IMR-90 (cell line): ENCODE measurements at regions not wholly inside any gene's neighbourhood (a gene's known extent, or its start where the extent isn't known, plus 50 kb on each side); places are given as distances from the start of the nearest gene placed in this dataset.

ENCODE experiments used
- ATAC-seq: fragments of 200-7000 bp; cut with Tn5 transposase; 2 replicates; pipeline ENCODE4 v1.9.1; 2020; ENCODE audit warnings: low read depth, mild to moderate bottlenecking, moderate library complexity
- BruUV-seq: library from RNA; stranded (reverse); fragments of 400-500 nt; replicated peaks from 2 replicates; lab custom pipeline; 2021; lab: Mats Ljungman, UMichigan
- CTCF ChIA-PET: fragments of 300-600 bp; formaldehyde crosslinking; extraction: SDS; loops from one replicate; lab custom pipeline; 2021; ENCODE audit warnings: antibody characterized with exemption; lab: Yijun Ruan, JAX
- POLR2A ChIA-PET: fragments of 300-600 bp; sonication (Branson Sonifier 250); formaldehyde crosslinking; loops from one replicate; lab custom pipeline; 2022; ENCODE audit warnings: antibody characterized with exemption; ENCODE audit not compliant: unreplicated experiment; lab: Charles Lee
- DNase-seq: peaks from one replicate; pipeline ENCODE4 v3.0.0; 2013
- H2AFZ ChIP-seq: replicated peaks from 2 replicates; pipeline ENCODE3; 2013; ENCODE audit warnings: low read length, mild to moderate bottlenecking; ENCODE audit not compliant: poor library complexity
- H2AK5ac ChIP-seq: 2 replicates; pipeline ENCODE4 v1.6.1; 2013; ENCODE audit warnings: low read depth, low read length, inconsistent platforms
- H2AK9ac ChIP-seq: replicated peaks from 2 replicates; pipeline ENCODE3; 2013; ENCODE audit warnings: mild to moderate bottlenecking, low read depth, low read length, moderate library complexity; ENCODE audit not compliant: poor library complexity
- H2BK120ac ChIP-seq: 2 replicates; pipeline ENCODE4 v1.6.1; 2013; ENCODE audit warnings: low read depth, low read length, inconsistent platforms
- H2BK15ac ChIP-seq: 3 replicates; pipeline ENCODE4 v1.6.1; 2013; ENCODE audit warnings: low read depth, low read length, inconsistent platforms
- H2BK20ac ChIP-seq: 2 replicates; pipeline ENCODE4 v1.6.1; 2013; ENCODE audit warnings: low read depth, mild to moderate bottlenecking, inconsistent platforms, low read length, moderate library complexity
- H2BK5ac ChIP-seq: 2 replicates; pipeline ENCODE4 v1.6.1; 2013; ENCODE audit warnings: mild to moderate bottlenecking, low read depth, low read length, inconsistent platforms; ENCODE audit not compliant: poor library complexity, severe bottlenecking
- H3K14ac ChIP-seq: replicated peaks from 2 replicates; pipeline ENCODE4 v1.6.1; 2013; ENCODE audit warnings: low read depth, low read length, inconsistent platforms
- H3K18ac ChIP-seq: 2 replicates; pipeline ENCODE4 v1.6.1; 2013; ENCODE audit warnings: low read depth, low read length, control low read depth
- H3K23ac ChIP-seq: 2 replicates; pipeline ENCODE4 v1.6.1; 2013; ENCODE audit warnings: low read depth, low read length, inconsistent platforms
- H3K27ac ChIP-seq: 2 replicates; pipeline ENCODE4 v1.5.1; 2013; ENCODE audit warnings: mild to moderate bottlenecking, control low read depth, low read length; ENCODE audit not compliant: insufficient read depth
- H3K27me3 ChIP-seq: 2 replicates; pipeline ENCODE4 v1.6.1; 2013; ENCODE audit warnings: low read length; ENCODE audit not compliant: control insufficient read depth, insufficient read depth
- H3K36me3 ChIP-seq: 2 replicates; pipeline ENCODE4 v1.6.1; 2013; ENCODE audit warnings: low read length, mixed read lengths; ENCODE audit not compliant: control insufficient read depth, insufficient read depth
- H3K4ac ChIP-seq: 2 replicates; pipeline ENCODE4 v1.6.1; 2013; ENCODE audit warnings: low read depth, low read length, inconsistent platforms
- H3K4me1 ChIP-seq: 2 replicates; pipeline ENCODE4 v1.6.1; 2013; ENCODE audit warnings: low read length, mixed read lengths; ENCODE audit not compliant: control insufficient read depth, insufficient read depth
- H3K4me2 ChIP-seq: 2 replicates; pipeline ENCODE4 v1.6.1; 2013; ENCODE audit warnings: low read depth, mild to moderate bottlenecking, control low read depth, low read length, moderate library complexity
- H3K4me3 ChIP-seq: 2 replicates; pipeline ENCODE4 v1.5.1; 2013; ENCODE audit warnings: low read depth, mild to moderate bottlenecking, control low read depth, low read length, moderate library complexity; ENCODE audit not compliant: insufficient read depth
- H3K56ac ChIP-seq: 2 replicates; pipeline ENCODE4 v1.6.1; 2013; ENCODE audit warnings: low read length, inconsistent platforms; ENCODE audit not compliant: insufficient read depth; ENCODE audit errors: extremely low read depth
- H3K79me1 ChIP-seq, 2 experiments: 2 replicates each; pipeline ENCODE4 v1.6.1; 2013; ENCODE audit warnings: low read length in 2 of 2, inconsistent platforms in 1 of 2, low read depth in 1 of 2
- H3K9ac ChIP-seq: 2 replicates; pipeline ENCODE4 v1.6.1; 2013; ENCODE audit warnings: low read depth, low read length, control low read depth
- H3K9me1 ChIP-seq: 2 replicates; pipeline ENCODE4 v1.6.1; 2013; ENCODE audit warnings: low read length, inconsistent platforms; ENCODE audit not compliant: insufficient read depth
- H3K9me3 ChIP-seq: 2 replicates; pipeline ENCODE4 v1.6.1; 2013; ENCODE audit warnings: low read length; ENCODE audit not compliant: control insufficient read depth, insufficient read depth
- H4K20me1 ChIP-seq: 2 replicates; pipeline ENCODE4 v1.6.1; 2013; ENCODE audit warnings: low read length, inconsistent platforms; ENCODE audit not compliant: insufficient read depth
- H4K5ac ChIP-seq: 2 replicates; pipeline ENCODE4 v1.6.1; 2013; ENCODE audit warnings: mild to moderate bottlenecking, low read depth, low read length, control low read depth
- H4K8ac ChIP-seq, 2 experiments: 2 replicates each; pipeline ENCODE4 v1.6.1; 2013; ENCODE audit warnings: low read depth in 2 of 2, low read length in 2 of 2, control low read depth in 1 of 2, inconsistent platforms in 1 of 2
- H4K91ac ChIP-seq: 2 replicates; pipeline ENCODE4 v1.6.1; 2013; ENCODE audit warnings: low read depth, low read length, inconsistent platforms; ENCODE audit not compliant: insufficient read depth
- CEBPB ChIP-seq: IDR thresholded peaks from 2 replicates; pipeline ENCODE4 v1.6.1; 2012; ENCODE audit warnings: low read depth, low read length, improper control_type of control experiment
- CTCF ChIP-seq: conservative IDR thresholded peaks from 2 replicates; pipeline ENCODE4 v1.5.1; 2012; ENCODE audit warnings: mild to moderate bottlenecking, low read depth, low read length, improper control_type of control experiment
- MAFK ChIP-seq: IDR thresholded peaks from 2 replicates; pipeline ENCODE4 v1.6.1; 2012; ENCODE audit warnings: low read depth, low read length, improper control_type of control experiment
- NFE2L2 ChIP-seq: fragments of 150-350 bp; IDR thresholded peaks from 2 replicates; pipeline ENCODE4 v1.6.1; 2016; ENCODE audit warnings: low read depth, mild to moderate bottlenecking, low read length
- POLR2A ChIP-seq: IDR thresholded peaks from 2 replicates; pipeline ENCODE4 v1.6.1; 2012; ENCODE audit warnings: mild to moderate bottlenecking, low read depth, low read length
- RAD21 ChIP-seq: IDR thresholded peaks from 2 replicates; pipeline ENCODE4 v1.6.1; 2012; ENCODE audit warnings: low read length, improper control_type of control experiment
- RCOR1 ChIP-seq: IDR thresholded peaks from 2 replicates; pipeline ENCODE4 v1.6.1; 2012; ENCODE audit warnings: mild to moderate bottlenecking, low read length, improper control_type of control experiment; ENCODE audit not compliant: insufficient replicate concordance
- RFX5 ChIP-seq: IDR thresholded peaks from 2 replicates; pipeline ENCODE4 v1.8.0; 2012; ENCODE audit warnings: low read depth, mild to moderate bottlenecking, low read length, moderate library complexity
- SMC3 ChIP-seq: fragments of 150-350 bp; IDR thresholded peaks from 2 replicates; pipeline ENCODE4 v1.6.1; 2016; ENCODE audit warnings: low read depth, mild to moderate bottlenecking, antibody characterized with exemption, low read length, moderate library complexity
- WGBS, 2 experiments: methylation state at CpG; one replicate each; pipeline versions ENCODE4 v1.1.5 to v1.1.7; 2013; ENCODE audit warnings: missing lambda C conversion rate in 2 of 2; ENCODE audit not compliant: insufficient read length in 1 of 2; ENCODE audit errors: extremely low coverage in 2 of 2; 5-methylcytosine and 5-hydroxymethylcytosine counted together
- dilution Hi-C: fragments of 300-500 bp; cut with HindIII; formaldehyde crosslinking; loops from one replicate; pipeline ENCODE4 v1.14.3; 2018; ENCODE audit warnings: low sequenced_read_pairs; ENCODE audit not compliant: unreplicated experiment
- in situ Hi-C: fragments of 300-500 bp; cut with MboI; formaldehyde crosslinking; loops from 3 replicates; pipeline ENCODE4 v1.14.3; 2019; ENCODE audit warnings: low sequenced_read_pairs, inconsistent platforms, mixed read lengths
- intact Hi-C: fragments of 100-400 bp; cut with micrococcal nuclease; formaldehyde crosslinking; loops from 2 replicates; pipeline ENCODE4 v1.10.0; 2022
- TF ChIP-seq, protein P1 (sequence below): fragments of 150-350 bp; IDR thresholded peaks from 2 replicates; pipeline ENCODE4 v1.6.1; 2016; ENCODE audit warnings: low read depth, mild to moderate bottlenecking, low read length, moderate library complexity, borderline replicate concordance
- TF ChIP-seq, protein P2 (sequence below): fragments of 150-350 bp; IDR thresholded peaks from 2 replicates; pipeline ENCODE4 v1.6.1; 2017; ENCODE audit warnings: mild to moderate bottlenecking, antibody characterized with exemption, low read length, low read depth

- no peak overlapping the region for H2BK120ac ChIP-seq
- no peak overlapping the region for H4K8ac ChIP-seq
- H2AK9ac ChIP-seq: no peak overlapping the region
- BruUV-seq: no TSS peak
- WGBS, 2 experiments: no CpG with 5 or more reads among the region's 2 CpGs
- ChIA-PET CTCF (no interaction called here), POLR2A (no interaction called here)
- no peaks in the 10 kb centered on the region for H3K9me3 ChIP-seq
- H3K27me3 ChIP-seq: peaks cover 9% of the 10 kb centered on the region
- TF ChIP-seq RFX5 (no peak), CTCF (no peak), POLR2A (no peak), RAD21 (no peak), SMC3 (no peak), RCOR1 (no peak), MAFK (no peak), CEBPB (no peak), NFE2L2 (no peak)
- TF ChIP-seq, protein P1, sequence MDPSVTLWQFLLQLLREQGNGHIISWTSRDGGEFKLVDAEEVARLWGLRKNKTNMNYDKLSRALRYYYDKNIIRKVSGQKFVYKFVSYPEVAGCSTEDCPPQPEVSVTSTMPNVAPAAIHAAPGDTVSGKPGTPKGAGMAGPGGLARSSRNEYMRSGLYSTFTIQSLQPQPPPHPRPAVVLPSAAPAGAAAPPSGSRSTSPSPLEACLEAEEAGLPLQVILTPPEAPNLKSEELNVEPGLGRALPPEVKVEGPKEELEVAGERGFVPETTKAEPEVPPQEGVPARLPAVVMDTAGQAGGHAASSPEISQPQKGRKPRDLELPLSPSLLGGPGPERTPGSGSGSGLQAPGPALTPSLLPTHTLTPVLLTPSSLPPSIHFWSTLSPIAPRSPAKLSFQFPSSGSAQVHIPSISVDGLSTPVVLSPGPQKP: no peak
- TF ChIP-seq, protein P2, sequence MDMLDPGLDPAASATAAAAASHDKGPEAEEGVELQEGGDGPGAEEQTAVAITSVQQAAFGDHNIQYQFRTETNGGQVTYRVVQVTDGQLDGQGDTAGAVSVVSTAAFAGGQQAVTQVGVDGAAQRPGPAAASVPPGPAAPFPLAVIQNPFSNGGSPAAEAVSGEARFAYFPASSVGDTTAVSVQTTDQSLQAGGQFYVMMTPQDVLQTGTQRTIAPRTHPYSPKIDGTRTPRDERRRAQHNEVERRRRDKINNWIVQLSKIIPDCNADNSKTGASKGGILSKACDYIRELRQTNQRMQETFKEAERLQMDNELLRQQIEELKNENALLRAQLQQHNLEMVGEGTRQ: no peak
- H3K23ac ChIP-seq: no peak overlapping the region
- no peaks in the 10 kb centered on the region for H3K36me3 ChIP-seq
- no peak overlapping the region for H3K27ac ChIP-seq
- H4K20me1 ChIP-seq: no peaks in the 10 kb centered on the region
- no peak overlapping the region for H3K4me2 ChIP-seq
- H4K5ac ChIP-seq: no peak overlapping the region
- no peak overlapping the region for H2AFZ ChIP-seq
- intact Hi-C loops: no loop called here
- no peak overlapping the region for H2AK5ac ChIP-seq
- no peak for ATAC-seq
- no peak overlapping the region for H3K18ac ChIP-seq
- no peak overlapping the region for H3K14ac ChIP-seq
- no peaks in the 10 kb centered on the region for H3K9me1 ChIP-seq
- H2BK5ac ChIP-seq: no peak overlapping the region
- no peaks in the 10 kb centered on the region for H3K4me1 ChIP-seq
- DNase-seq: no peak
- no peak overlapping the region for H3K4ac ChIP-seq
- in situ Hi-C loops: loop anchor here (25.0 kb wide), 1 partner anchor 1121 kb away; the partner anchor contains the start of gene SLFN12L
- H3K79me1 ChIP-seq: no peaks in the 10 kb centered on the region
- no peak overlapping the region for H3K56ac ChIP-seq
- no peak overlapping the region for H2BK20ac ChIP-seq
- no peak overlapping the region for H3K4me3 ChIP-seq
- no peak overlapping the region for H2BK15ac ChIP-seq
- no peak overlapping the region for H3K9ac ChIP-seq
- dilution Hi-C loops: no loop called here
- no peak overlapping the region for H4K91ac ChIP-seq
These were observed 53.1 kb upstream of the CCL1 start for GRCh38 chr17:34416116-34416515.
